Left ventricle myocardium inferior (tissue), 1 donor: ENCODE measurements at regions not wholly inside any gene's neighbourhood (a gene's known extent, or its start where the extent isn't known, plus 50 kb on each side); places are given as distances from the start of the nearest gene placed in this dataset.

Experiments used
- DNase-seq: peaks from one replicate; pipeline ENCODE4 v3.0.0-alpha.2; 2020
- H3K27ac ChIP-seq: fragments of 200-600 bp; replicated peaks from 2 replicates; pipeline ENCODE4 v1.8.0; 2021
- H3K27me3 ChIP-seq: fragments of 200-600 bp; 2 replicates; pipeline ENCODE4 v1.8.0; 2021; ENCODE audit warnings: low read depth
- H3K36me3 ChIP-seq: fragments of 200-600 bp; 2 replicates; pipeline ENCODE4 v1.8.0; 2021
- H3K4me1 ChIP-seq: fragments of 200-600 bp; 2 replicates; pipeline ENCODE4 v1.8.0; 2021
- H3K4me3 ChIP-seq: fragments of 200-600 bp; 2 replicates; pipeline ENCODE4 v1.8.0; 2021; ENCODE audit warnings: mild to moderate bottlenecking, moderate library complexity
- H3K9me3 ChIP-seq: fragments of 200-600 bp; replicated peaks from 2 replicates; pipeline ENCODE4 v1.8.0; 2021
- CTCF ChIP-seq: fragments of 200-600 bp; IDR thresholded peaks from 2 replicates; pipeline ENCODE4 v1.8.0; 2021; ENCODE audit warnings: antibody characterized with exemption, mild to moderate bottlenecking, borderline replicate concordance
- intact Hi-C: fragments of 100-400 bp; cut with micrococcal nuclease; formaldehyde crosslinking; loops from one replicate; pipeline ENCODE4 v1.11.0; 2022
- donor health status: DM: no; HTN: yes; CAD: no; lungs with severe emphysema.

GRCh38 chr5:110108520-110108919 is 418.8 kb downstream of the MAN2A1 start:
- peaks cover 9% of the 10 kb centered on the region for H3K4me1 ChIP-seq
- no peak overlapping the region for H3K27ac ChIP-seq
- no peaks in the 10 kb centered on the region for H3K36me3 ChIP-seq
- intact Hi-C loops = no loop called here
- H3K9me3 ChIP-seq = no peaks in the 10 kb centered on the region
- no peak overlapping the region for H3K4me3 ChIP-seq
- H3K27me3 ChIP-seq = no peaks in the 10 kb centered on the region
- no peak for TF ChIP-seq CTCF
- no peak for DNase-seq

GRCh38 chr5:110109667-110110066 is 419.9 kb downstream of the MAN2A1 start:
- no peak for TF ChIP-seq CTCF
- no peak overlapping the region for H3K4me3 ChIP-seq
- H3K27ac ChIP-seq = no peak overlapping the region
- intact Hi-C loops = no loop called here
- DNase-seq = no peak
- peaks cover 9% of the 10 kb centered on the region for H3K4me1 ChIP-seq
- no peaks in the 10 kb centered on the region for H3K36me3 ChIP-seq
- H3K27me3 ChIP-seq = no peaks in the 10 kb centered on the region
- H3K9me3 ChIP-seq = no peaks in the 10 kb centered on the region

GRCh38 chr5:110112348-110112747 is 422.6 kb downstream of the MAN2A1 start:
- intact Hi-C loops = no loop called here
- no peak overlapping the region for H3K27ac ChIP-seq
- no peak for TF ChIP-seq CTCF
- H3K4me1 ChIP-seq = peaks cover 1% of the 10 kb centered on the region
- H3K36me3 ChIP-seq = no peaks in the 10 kb centered on the region
- H3K9me3 ChIP-seq = peaks cover 16% of the 10 kb centered on the region
- no peak overlapping the region for H3K4me3 ChIP-seq
- no peaks in the 10 kb centered on the region for H3K27me3 ChIP-seq
- no peak for DNase-seq

GRCh38 chr5:110115503-110115902 is 425.8 kb downstream of the MAN2A1 start:
- no peak for DNase-seq
- Histone ChIP-seq H3K27ac (no peak overlapping the region), H3K9me3 (peaks cover 36% of the 10 kb centered on the region), H3K27me3 (no peaks in the 10 kb centered on the region), H3K36me3 (no peaks in the 10 kb centered on the region), H3K4me1 (no peaks in the 10 kb centered on the region), H3K4me3 (no peak overlapping the region)
- no peak for TF ChIP-seq CTCF
- intact Hi-C loops = no loop called here

GRCh38 chr5:110116539-110116938 is 426.8 kb downstream of the MAN2A1 start:
- Histone ChIP-seq H3K27ac (no peak overlapping the region), H3K27me3 (no peaks in the 10 kb centered on the region)

More at GRCh38 chr5:110116539-110116938, 426.8 kb downstream of the MAN2A1 start:
- no peak for TF ChIP-seq CTCF
- Histone ChIP-seq H3K4me1 (no peaks in the 10 kb centered on the region), H3K9me3 (peaks cover 36% of the 10 kb centered on the region), H3K4me3 (no peak overlapping the region), H3K36me3 (no peaks in the 10 kb centered on the region)
- DNase-seq = no peak
- intact Hi-C loops = no loop called here
